ENCODE measurements at regions not wholly inside any gene's neighbourhood (a gene's known extent, or its start where the extent isn't known, plus 50 kb on each side); places are given as distances from the start of the nearest gene placed in this dataset.

GRCh38 chr1:81714636-81715035 lies 86.1 kb upstream of the ADGRL2 start:
- no peak for DNase-seq
- Histone ChIP-seq H2BK12ac (ENCODE audit: low read length in 2 of 2) (no peak overlapping the region), H3K14ac (ENCODE audit: low read length in 2 of 2) (no peak overlapping the region), H2AK5ac (ENCODE audit: low read length, severe bottlenecking) (no peak overlapping the region), H2BK15ac (ENCODE audit: low read depth, poor library complexity, severe bottlenecking) (no peak overlapping the region), H3K4ac (ENCODE audit: low read depth in 1 of 2, low read length in 2 of 2) (no peak overlapping the region), H3K27ac (ENCODE audit: low read length, poor library complexity, severe bottlenecking) (no peak overlapping the region), H3K9me3 (ENCODE audit: control insufficient read depth, low read length) (no peaks in the 10 kb centered on the region), H4K8ac (ENCODE audit: low read length) (no peak overlapping the region), H3K23ac (ENCODE audit: low read length in 2 of 2) (no peak overlapping the region), H3K4me2 (ENCODE audit: low read length, poor library complexity, severe bottlenecking) (no peak overlapping the region), H3K4me3 (ENCODE audit: insufficient read depth in 1 of 2, low read depth in 1 of 2, low read length in 2 of 2) (no peak overlapping the region), H2BK120ac (ENCODE audit: low read depth, low read length) (no peak overlapping the region), H3K18ac (ENCODE audit: low read depth in 1 of 2, low read length in 2 of 2) (no peak overlapping the region), H3K4me1 (ENCODE audit: control insufficient read depth, insufficient read depth, low read depth, low read length) (no peaks in the 10 kb centered on the region), H4K91ac (ENCODE audit: low read length) (no peak overlapping the region), H3K79me1 (replicated peaks; ENCODE audit: low read length, poor library complexity, severe bottlenecking) (no peaks in the 10 kb centered on the region), H2AFZ (ENCODE audit: low read depth, low read length) (no peak overlapping the region), H2BK5ac (ENCODE audit: low read depth, low read length, poor library complexity, severe bottlenecking) (no peak overlapping the region), H3K27me3 (ENCODE audit: control insufficient read depth in 1 of 2, insufficient read depth in 1 of 2, low read length in 2 of 2) (no peaks in the 10 kb centered on the region), H3K36me3 (ENCODE audit: control insufficient read depth in 1 of 2, insufficient read depth in 2 of 2, low read depth in 1 of 2, low read length in 2 of 2) (no peaks in the 10 kb centered on the region), H3K9ac (ENCODE audit: low read length) (no peak overlapping the region)

GRCh38 chr1:81712425-81712824 lies 88.3 kb upstream of the ADGRL2 start:
- Histone ChIP-seq H4K91ac (ENCODE audit: low read length) (no peak overlapping the region), H3K9me3 (ENCODE audit: control insufficient read depth, low read length) (no peaks in the 10 kb centered on the region), H3K36me3 (ENCODE audit: control insufficient read depth in 1 of 2, insufficient read depth in 2 of 2, low read depth in 1 of 2, low read length in 2 of 2) (no peaks in the 10 kb centered on the region), H2BK120ac (ENCODE audit: low read depth, low read length) (no peak overlapping the region), H4K8ac (ENCODE audit: low read length) (no peak overlapping the region), H3K4me3 (ENCODE audit: insufficient read depth in 1 of 2, low read depth in 1 of 2, low read length in 2 of 2) (no peak overlapping the region), H3K27ac (ENCODE audit: low read length, poor library complexity, severe bottlenecking) (no peak overlapping the region), H3K18ac (ENCODE audit: low read depth in 1 of 2, low read length in 2 of 2) (no peak overlapping the region), H3K27me3 (ENCODE audit: control insufficient read depth in 1 of 2, insufficient read depth in 1 of 2, low read length in 2 of 2) (no peaks in the 10 kb centered on the region), H3K14ac (ENCODE audit: low read length in 2 of 2) (no peak overlapping the region), H2AFZ (ENCODE audit: low read depth, low read length) (no peak overlapping the region), H2BK5ac (ENCODE audit: low read depth, low read length, poor library complexity, severe bottlenecking) (no peak overlapping the region), H3K4me2 (ENCODE audit: low read length, poor library complexity, severe bottlenecking) (no peak overlapping the region), H3K4ac (ENCODE audit: low read depth in 1 of 2, low read length in 2 of 2) (no peak overlapping the region), H3K4me1 (ENCODE audit: control insufficient read depth, insufficient read depth, low read depth, low read length) (no peaks in the 10 kb centered on the region), H3K79me1 (replicated peaks; ENCODE audit: low read length, poor library complexity, severe bottlenecking) (no peaks in the 10 kb centered on the region), H3K23ac (ENCODE audit: low read length in 2 of 2) (no peak overlapping the region), H2BK12ac (ENCODE audit: low read length in 2 of 2) (no peak overlapping the region), H3K9ac (ENCODE audit: low read length) (no peak overlapping the region), H2AK5ac (ENCODE audit: low read length, severe bottlenecking) (no peak overlapping the region), H2BK15ac (ENCODE audit: low read depth, poor library complexity, severe bottlenecking) (no peak overlapping the region)
- 100% methylated on average over 2 of the region's 3 CpGs for WGBS
- no peak for DNase-seq

GRCh38 chr1:81710857-81711256 lies 89.9 kb upstream of the ADGRL2 start:
- Histone ChIP-seq H2AFZ (ENCODE audit: low read depth, low read length) (no peak overlapping the region), H2BK15ac (ENCODE audit: low read depth, poor library complexity, severe bottlenecking) (no peak overlapping the region), H2BK12ac (ENCODE audit: low read length in 2 of 2) (no peak overlapping the region), H3K27me3 (ENCODE audit: control insufficient read depth in 1 of 2, insufficient read depth in 1 of 2, low read length in 2 of 2) (no peaks in the 10 kb centered on the region), H3K4me3 (ENCODE audit: insufficient read depth in 1 of 2, low read depth in 1 of 2, low read length in 2 of 2) (no peak overlapping the region), H3K27ac (ENCODE audit: low read length, poor library complexity, severe bottlenecking) (no peak overlapping the region), H4K91ac (ENCODE audit: low read length) (no peak overlapping the region), H3K18ac (ENCODE audit: low read depth in 1 of 2, low read length in 2 of 2) (no peak overlapping the region), H3K36me3 (ENCODE audit: control insufficient read depth in 1 of 2, insufficient read depth in 2 of 2, low read depth in 1 of 2, low read length in 2 of 2) (no peaks in the 10 kb centered on the region), H3K9me3 (ENCODE audit: control insufficient read depth, low read length) (no peaks in the 10 kb centered on the region), H2AK5ac (ENCODE audit: low read length, severe bottlenecking) (no peak overlapping the region), H3K23ac (ENCODE audit: low read length in 2 of 2) (no peak overlapping the region), H3K4me1 (ENCODE audit: control insufficient read depth, insufficient read depth, low read depth, low read length) (no peaks in the 10 kb centered on the region), H4K8ac (ENCODE audit: low read length) (no peak overlapping the region), H2BK5ac (ENCODE audit: low read depth, low read length, poor library complexity, severe bottlenecking) (no peak overlapping the region), H3K4me2 (ENCODE audit: low read length, poor library complexity, severe bottlenecking) (no peak overlapping the region), H3K14ac (ENCODE audit: low read length in 2 of 2) (no peak overlapping the region), H3K9ac (ENCODE audit: low read length) (no peak overlapping the region), H3K4ac (ENCODE audit: low read depth in 1 of 2, low read length in 2 of 2) (no peak overlapping the region), H2BK120ac (ENCODE audit: low read depth, low read length) (no peak overlapping the region), H3K79me1 (replicated peaks; ENCODE audit: low read length, poor library complexity, severe bottlenecking) (no peaks in the 10 kb centered on the region)
- DNase-seq, result no peak
- WGBS, result 100% methylated on average over 2 of the region's 2 CpGs

GRCh38 chr1:81708250-81708649 lies 92.5 kb upstream of the ADGRL2 start:
- Histone ChIP-seq H3K9ac (ENCODE audit: low read length) (no peak overlapping the region), H2BK120ac (ENCODE audit: low read depth, low read length) (no peak overlapping the region), H3K14ac (ENCODE audit: low read length in 2 of 2) (no peak overlapping the region), H3K79me1 (replicated peaks; ENCODE audit: low read length, poor library complexity, severe bottlenecking) (no peaks in the 10 kb centered on the region), H3K23ac (ENCODE audit: low read length in 2 of 2) (no peak overlapping the region), H2BK12ac (ENCODE audit: low read length in 2 of 2) (no peak overlapping the region), H3K4me3 (ENCODE audit: insufficient read depth in 1 of 2, low read depth in 1 of 2, low read length in 2 of 2) (no peak overlapping the region), H3K4me1 (ENCODE audit: control insufficient read depth, insufficient read depth, low read depth, low read length) (peaks cover 2% of the 10 kb centered on the region), H4K8ac (ENCODE audit: low read length) (no peak overlapping the region), H3K9me3 (ENCODE audit: control insufficient read depth, low read length) (no peaks in the 10 kb centered on the region), H3K27ac (ENCODE audit: low read length, poor library complexity, severe bottlenecking) (no peak overlapping the region), H3K27me3 (ENCODE audit: control insufficient read depth in 1 of 2, insufficient read depth in 1 of 2, low read length in 2 of 2) (no peaks in the 10 kb centered on the region), H2AK5ac (ENCODE audit: low read length, severe bottlenecking) (no peak overlapping the region), H2BK15ac (ENCODE audit: low read depth, poor library complexity, severe bottlenecking) (no peak overlapping the region), H2BK5ac (ENCODE audit: low read depth, low read length, poor library complexity, severe bottlenecking) (no peak overlapping the region), H3K36me3 (ENCODE audit: control insufficient read depth in 1 of 2, insufficient read depth in 2 of 2, low read depth in 1 of 2, low read length in 2 of 2) (no peaks in the 10 kb centered on the region), H3K4ac (ENCODE audit: low read depth in 1 of 2, low read length in 2 of 2) (no peak overlapping the region), H3K4me2 (ENCODE audit: low read length, poor library complexity, severe bottlenecking) (no peak overlapping the region), H2AFZ (ENCODE audit: low read depth, low read length) (no peak overlapping the region), H4K91ac (ENCODE audit: low read length) (no peak overlapping the region), H3K18ac (ENCODE audit: low read depth in 1 of 2, low read length in 2 of 2) (no peak overlapping the region)
- no peak for DNase-seq
- WGBS, result 75% methylated on average over 1 of the region's 1 CpG

Data from mesenchymal stem cell (in vitro differentiated cells and primary cell).